T-helper 1 cell treated with Interleukin-12 subunit alpha and Interleukin-12 subunit beta and Interleukin-4 antibody, amounts not matched to agents 30 ng/mL and 1 ng/mL, for 36 hours (primary cell): ENCODE measurements at regions not wholly inside any gene's neighbourhood (a gene's known extent, or its start where the extent isn't known, plus 50 kb on each side); places are given as distances from the start of the nearest gene placed in this dataset.
"Not testable (repeated sequence)": the region's sequence is repeated elsewhere in the genome, so short reads cannot be mapped to it uniquely, and the experiment has no call there.

Experiments used
- intact Hi-C: fragments of 100-400 bp; cut with micrococcal nuclease; formaldehyde crosslinking; loops from one replicate; pipeline ENCODE4 v1.15.1; 2024

- intact Hi-C loops, result not testable (repeated sequence)
These were observed 516.9 kb downstream of the RPIA start for GRCh38 chr2:89208144-89208932.

- intact Hi-C loops, result not testable (repeated sequence)
These were observed 521.7 kb downstream of the RPIA start for GRCh38 chr2:89213151-89213550.

GRCh38 chr2:89213811-89214210, 522.3 kb downstream of the RPIA start:
- intact Hi-C loops, result not testable (repeated sequence)

GRCh38 chr2:89221474-89221873, 530.0 kb downstream of the RPIA start:
- intact Hi-C loops, result not testable (repeated sequence)

GRCh38 chr2:89222063-89222732, 530.7 kb downstream of the RPIA start:
- intact Hi-C loops, result not testable (repeated sequence)

DNA sequence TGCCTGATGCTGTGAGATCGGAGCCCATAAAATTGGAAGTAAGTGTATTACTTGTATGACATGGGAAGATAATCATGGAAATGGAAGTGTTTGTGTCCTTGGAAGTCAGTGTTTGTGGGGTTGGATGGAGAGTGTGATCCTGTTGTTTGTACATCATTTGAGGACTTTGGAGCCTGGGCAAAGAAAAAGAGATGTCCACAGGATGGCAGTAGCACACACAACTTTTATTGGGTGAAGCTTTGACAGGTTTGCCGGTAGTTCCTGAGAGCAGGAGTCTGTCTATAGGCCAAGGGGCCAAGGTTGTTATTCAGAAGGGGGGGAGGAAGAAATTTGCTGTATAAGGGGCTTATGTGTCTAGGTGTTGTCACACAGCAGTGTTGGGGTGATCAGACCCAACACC, 533.3 kb downstream of the RPIA start:
- intact Hi-C loops, result not testable (repeated sequence)

GRCh38 chr2:89229979-89230378, 538.5 kb downstream of the RPIA start:
- intact Hi-C loops, result not testable (repeated sequence)

- intact Hi-C loops, result not testable (repeated sequence)
These were observed 539.8 kb downstream of the RPIA start for GRCh38 chr2:89231241-89231640.

DNA sequence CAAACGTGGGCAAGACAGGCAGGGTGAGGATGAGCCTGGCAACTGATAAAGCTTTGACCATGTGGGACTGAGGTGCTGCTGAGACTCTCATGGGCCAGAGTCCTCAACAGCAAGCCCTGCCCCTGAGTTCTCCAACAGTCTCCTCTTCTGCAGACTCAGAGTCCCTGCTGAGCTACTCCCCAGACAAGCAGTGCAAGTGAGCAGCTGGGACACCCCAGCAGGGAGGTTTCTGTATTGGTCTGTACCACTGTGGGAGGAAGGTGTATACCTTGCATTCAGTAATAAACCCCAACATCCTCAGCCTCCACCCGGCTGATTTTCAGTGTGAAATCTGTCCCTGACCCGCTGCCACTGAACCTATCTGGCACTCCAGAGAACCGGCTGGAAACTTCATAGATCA, 542.5 kb downstream of the RPIA start:
- intact Hi-C loops, result not testable (repeated sequence)

GRCh38 chr2:89234818-89235466, 543.5 kb downstream of the RPIA start:
- intact Hi-C loops, result not testable (repeated sequence)

- intact Hi-C loops, result not testable (repeated sequence)
These were observed 545.5 kb downstream of the RPIA start for GRCh38 chr2:89236832-89237450.

DNA sequence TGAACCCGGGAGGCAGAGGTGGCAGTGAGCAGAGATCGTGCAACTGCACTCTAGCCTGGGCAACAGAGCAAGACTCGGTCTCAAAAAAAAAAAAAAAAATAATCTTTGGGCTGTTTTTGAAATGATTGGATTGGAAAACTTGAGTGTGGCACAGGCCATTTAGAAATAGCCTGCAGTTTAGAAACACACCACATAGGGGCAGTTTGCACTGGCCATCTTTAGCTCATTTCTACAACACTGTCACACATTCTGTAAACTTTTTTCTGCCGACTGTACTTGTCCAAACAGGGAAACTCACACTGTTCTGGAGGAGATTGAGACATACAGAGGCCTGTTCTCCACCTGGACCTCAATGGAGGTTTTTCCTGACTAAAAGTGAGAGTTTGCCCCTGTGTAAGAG, 546.3 kb downstream of the RPIA start:
- intact Hi-C loops, result not testable (repeated sequence)

DNA sequence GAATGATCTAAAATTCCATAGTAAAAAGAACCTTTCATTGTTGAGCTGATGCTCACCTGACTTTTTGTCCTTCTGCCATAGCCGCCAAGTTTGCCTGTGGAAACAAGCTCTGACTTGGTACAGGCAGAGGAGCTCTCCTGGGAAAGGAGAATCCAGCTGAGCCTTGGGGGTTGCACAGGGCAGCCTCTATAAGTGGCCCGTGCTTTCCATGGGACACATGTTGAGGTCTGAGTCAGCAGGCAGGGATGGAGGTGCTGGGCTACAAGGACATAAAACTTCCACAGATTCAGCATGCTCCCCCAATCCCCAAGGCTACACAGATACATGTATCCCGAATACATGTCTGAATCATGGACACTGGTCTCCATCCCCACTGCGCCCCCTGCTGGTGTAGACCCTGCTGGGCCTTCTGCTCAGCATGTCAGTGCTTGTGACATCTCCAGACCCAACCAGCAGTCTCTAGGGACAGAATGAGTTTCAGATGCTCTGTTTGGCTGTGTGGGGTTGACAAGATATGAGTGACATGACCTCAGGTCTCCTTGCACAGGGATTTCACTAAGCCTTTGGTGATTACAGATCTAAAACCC, 551.7 kb downstream of the RPIA start:
- intact Hi-C loops, result not testable (repeated sequence)

DNA sequence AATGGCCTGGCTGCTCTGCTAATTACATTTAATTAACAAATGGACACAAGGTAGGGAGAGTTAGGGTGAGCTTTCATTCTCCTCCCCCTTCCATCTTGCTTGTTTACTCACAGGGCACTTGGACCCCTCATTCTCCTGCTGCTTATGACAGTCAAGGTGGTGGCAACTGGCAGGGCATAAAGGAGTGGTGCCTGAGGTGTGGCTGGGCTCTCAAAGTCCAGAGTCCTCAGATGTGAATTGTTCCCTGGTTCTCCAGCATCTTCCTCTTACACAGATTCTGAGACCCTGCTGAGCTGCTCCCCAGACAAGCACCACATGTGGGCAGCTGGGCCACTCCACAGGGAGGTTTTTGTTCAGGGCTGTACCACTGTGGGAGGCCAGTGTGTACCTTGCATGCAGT, 552.9 kb downstream of the RPIA start:
- intact Hi-C loops, result not testable (repeated sequence)

GRCh38 chr2:89245478-89245877, 554.0 kb downstream of the RPIA start:
- intact Hi-C loops, result not testable (repeated sequence)

DNA sequence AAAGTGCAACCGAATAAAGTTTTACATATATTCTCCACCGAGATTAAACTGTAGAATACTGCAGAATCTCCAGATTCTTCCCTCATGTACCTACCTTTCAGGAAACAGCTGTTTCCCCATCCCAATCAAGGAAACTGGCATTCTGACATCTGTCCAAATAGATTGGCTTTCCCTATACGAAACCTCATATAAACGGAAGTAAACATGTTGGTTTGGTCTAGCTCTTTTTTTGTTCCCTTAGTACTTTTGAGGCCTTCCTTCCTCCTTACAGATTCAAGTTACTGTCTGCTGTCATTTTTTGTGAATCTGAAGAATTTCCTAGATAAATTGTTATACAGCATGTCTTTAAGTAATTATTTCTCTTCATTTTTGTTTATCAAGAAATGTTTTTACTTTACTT, 554.6 kb downstream of the RPIA start:
- intact Hi-C loops, result not testable (repeated sequence)

GRCh38 chr2:89246620-89247019, 555.1 kb downstream of the RPIA start:
- intact Hi-C loops, result not testable (repeated sequence)

GRCh38 chr2:89255013-89255412, 563.5 kb downstream of the RPIA start:
- intact Hi-C loops, result not testable (repeated sequence)

DNA sequence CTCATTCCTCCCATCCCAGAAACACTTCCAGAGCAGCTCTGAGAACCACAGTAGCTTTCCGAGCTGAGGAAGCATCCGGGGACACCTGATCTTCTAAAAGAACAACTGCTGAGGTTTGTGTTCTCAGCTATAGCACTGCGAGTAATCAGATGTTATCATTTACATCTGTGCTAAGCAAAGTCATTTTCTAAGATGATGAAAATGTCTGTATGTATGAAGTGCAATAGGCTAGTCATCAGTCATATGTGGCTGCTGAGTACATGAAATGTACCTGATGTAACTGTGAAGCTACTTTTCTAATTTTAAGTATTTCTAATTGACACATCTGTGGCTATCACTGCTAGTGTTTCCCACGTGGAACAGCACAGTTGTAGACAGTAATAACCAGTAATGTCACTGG, 582.0 kb downstream of the RPIA start:
- intact Hi-C loops, result not testable (repeated sequence)

DNA sequence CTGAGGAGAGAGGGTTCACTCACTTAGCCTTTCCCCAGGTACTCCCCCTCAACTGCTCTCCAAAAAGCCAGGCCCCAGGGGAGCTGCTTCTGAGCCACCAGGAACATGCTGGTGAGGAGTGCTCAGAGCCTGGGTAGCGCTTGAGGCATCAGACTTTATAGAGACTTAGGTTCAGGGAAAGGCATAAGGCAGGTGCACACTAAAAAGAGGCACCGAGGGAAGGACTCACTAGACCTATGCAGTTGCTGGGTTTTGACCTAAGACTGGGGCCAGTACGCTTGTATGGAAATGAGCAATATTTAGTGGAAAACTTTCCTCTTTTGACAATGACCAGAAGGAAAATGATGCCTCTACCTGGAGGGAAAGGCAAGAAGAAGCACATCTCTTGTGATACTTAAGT, 589.1 kb downstream of the RPIA start:
- intact Hi-C loops, result not testable (repeated sequence)

DNA sequence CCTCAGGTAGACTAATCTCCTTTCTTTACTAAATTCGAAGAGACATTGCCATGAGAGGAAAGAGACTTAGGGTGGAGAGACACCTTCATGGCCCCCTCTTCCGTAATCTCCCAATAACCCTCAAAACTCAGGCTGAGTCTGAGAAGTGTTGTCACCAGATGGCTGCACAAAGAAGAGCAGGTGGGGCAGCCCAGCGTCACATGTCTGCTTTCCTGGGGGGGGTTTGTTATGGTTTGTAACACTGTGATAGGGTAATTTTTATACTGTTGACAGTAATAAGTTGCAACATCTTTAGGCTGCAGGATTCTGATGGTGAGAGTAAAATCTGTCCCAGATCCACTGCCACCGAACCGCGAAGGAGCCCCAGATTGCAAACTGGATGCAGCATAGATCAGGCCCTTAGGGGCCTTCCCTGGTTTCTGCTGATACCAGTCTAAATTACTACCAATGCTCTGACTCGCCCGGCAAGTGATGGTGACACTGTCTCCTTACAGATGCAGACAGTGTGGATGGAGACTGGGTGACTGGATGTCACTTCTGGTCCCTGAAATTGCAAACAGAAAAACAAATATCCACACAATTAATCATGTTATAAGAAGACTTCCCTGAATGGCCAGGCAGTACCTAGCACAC, 595.1 kb downstream of the RPIA start:
- intact Hi-C loops, result not testable (repeated sequence)
